ENCODE measurements at regions not wholly inside any gene's neighbourhood (a gene's known extent, or its start where the extent isn't known, plus 50 kb on each side); places are given as distances from the start of the nearest gene placed in this dataset.

GRCh38 chr2:43088143-43089073 is 138.0 kb downstream of the ZFP36L2 start:
- no peaks in the 10 kb centered on the region for H3K36me3 ChIP-seq (ENCODE audit: insufficient read depth, low read length)
- no peaks in the 10 kb centered on the region for H3K9me2 ChIP-seq (ENCODE audit: insufficient read depth, low read length)
- no peak for DNase-seq (ENCODE audit: low spot score)
- no peaks in the 10 kb centered on the region for H3K9me3 ChIP-seq (ENCODE audit: low read length)
- ChIA-PET POLR2A (interaction anchor here (0.6 kb wide), 1 partner anchor 823 kb away, joined by 6 read pairs; no protein-coding TSS in a partner anchor), CTCF (ENCODE audit: unreplicated experiment) (no interaction called here)
- H3K4me2 ChIP-seq (ENCODE audit: low read length), result no peak overlapping the region
- no peaks in the 10 kb centered on the region for H3K79me2 ChIP-seq (ENCODE audit: insufficient read depth, low read depth, low read length)
- intact Hi-C loops (cut with micrococcal nuclease; ENCODE audit: unreplicated experiment), result no loop called here
- no peak overlapping the region for H3K4me3 ChIP-seq (ENCODE audit: low read depth, low read length, poor library complexity, severe bottlenecking)
- no peaks in the 10 kb centered on the region for H3K4me1 ChIP-seq (ENCODE audit: insufficient read depth, low read length, poor library complexity, severe bottlenecking)
- TF ChIP-seq CTCF (conservative IDR thresholded peaks at IDR 0.05; ENCODE audit: low read length) (no peak), EZH2phosphoT487 (IDR thresholded peaks at IDR 0.05; ENCODE audit: borderline replicate concordance, low read depth, low read length) (no peak)
- no TSS peak for BruUV-seq (replicated peaks)
- no peaks in the 10 kb centered on the region for H4K20me1 ChIP-seq (ENCODE audit: insufficient read depth, low read length)
- no peak overlapping the region for H3K27ac ChIP-seq (ENCODE audit: low read depth, low read length, poor library complexity, severe bottlenecking)
- H2AFZ ChIP-seq (ENCODE audit: low read length), result no peak overlapping the region

- Histone ChIP-seq H2AFZ (ENCODE audit: low read length) (no peak overlapping the region), H3K9me2 (ENCODE audit: insufficient read depth, low read length) (no peaks in the 10 kb centered on the region), H4K20me1 (ENCODE audit: insufficient read depth, low read length) (no peaks in the 10 kb centered on the region), H3K27ac (ENCODE audit: low read depth, low read length, poor library complexity, severe bottlenecking) (no peak overlapping the region), H3K36me3 (ENCODE audit: insufficient read depth, low read length) (no peaks in the 10 kb centered on the region), H3K4me2 (ENCODE audit: low read length) (no peak overlapping the region), H3K4me3 (ENCODE audit: low read depth, low read length, poor library complexity, severe bottlenecking) (no peak overlapping the region), H3K79me2 (ENCODE audit: insufficient read depth, low read depth, low read length) (no peaks in the 10 kb centered on the region), H3K4me1 (ENCODE audit: insufficient read depth, low read length, poor library complexity, severe bottlenecking) (no peaks in the 10 kb centered on the region), H3K9me3 (ENCODE audit: low read length) (no peaks in the 10 kb centered on the region)
- BruUV-seq (replicated peaks), result no TSS peak
- POLR2A ChIA-PET, result interaction anchor here (0.6 to 0.7 kb wide), 2 partner anchors 194 to 294 kb away, joined by 3 read pairs; no protein-coding TSS in a partner anchor
- CTCF ChIA-PET (ENCODE audit: unreplicated experiment), result no interaction called here
- TF ChIP-seq EZH2phosphoT487 (IDR thresholded peaks at IDR 0.05; ENCODE audit: borderline replicate concordance, low read depth, low read length) (no peak), CTCF (conservative IDR thresholded peaks at IDR 0.05; ENCODE audit: low read length) (no peak)
- intact Hi-C loops (cut with micrococcal nuclease; ENCODE audit: unreplicated experiment), result no loop called here
- no peak for DNase-seq (ENCODE audit: low spot score)
Observed at GRCh38 chr2:43087413-43087812, 139.0 kb downstream of the ZFP36L2 start.

Measured in OCI-LY7 (cell line).